Breast epithelium (tissue), 4 donors: ENCODE measurements at regions not wholly inside any gene's neighbourhood (a gene's known extent, or its start where the extent isn't known, plus 50 kb on each side); places are given as distances from the start of the nearest gene placed in this dataset.

Experiments used
- DNase-seq, 2 donors: peaks; one replicate each; pipeline ENCODE4 v3.0.0-alpha.2; 2019; ENCODE audit warnings: low spot score in 2 of 2
- H3K27ac ChIP-seq, 2 donors: fragments of 200-600 bp; sonication (generic) in 1 of 2; one replicate each; pipeline ENCODE4 v1.5.1; 2016 to 2019; ENCODE audit warnings: mild to moderate bottlenecking in 1 of 2
- H3K27me3 ChIP-seq, 2 donors: fragments of 200-600 bp; sonication (generic) in 1 of 2; one replicate each; pipeline versions ENCODE4 v1.5.1 to v1.6.0; 2017 to 2019; ENCODE audit warnings: control low read depth in 1 of 2, mild to moderate bottlenecking in 1 of 2
- H3K36me3 ChIP-seq: fragments of 200-600 bp; one replicate; pipeline ENCODE4 v1.5.1; 2019
- H3K4me1 ChIP-seq, 2 donors: fragments of 200-600 bp; sonication (generic); one replicate each; pipeline ENCODE4 v1.5.1; 2016 to 2019; ENCODE audit warnings: control low read depth in 1 of 2
- H3K4me3 ChIP-seq, 3 donors: fragments of 200-600 bp; sonication (generic); 1 replicate in 2 of 3; 2 replicates in 1 of 3; pipeline ENCODE4 v1.5.1; 2016 to 2019; ENCODE audit warnings: mild to moderate bottlenecking in 3 of 3, moderate library complexity in 2 of 3
- H3K9me3 ChIP-seq, 2 donors: fragments of 200-600 bp; sonication (generic) in 1 of 2; one replicate each; pipeline ENCODE4 v1.5.1; 2016 to 2019; ENCODE audit warnings: control low read depth in 1 of 2
- POLR2A ChIP-seq: fragments of 450-650 bp; IDR thresholded peaks from one replicate; pipeline ENCODE4 v1.6.1; 2016; ENCODE audit warnings: antibody characterized with exemption, mild to moderate bottlenecking, moderate library complexity
- POLR2AphosphoS5 ChIP-seq, 3 donors: sonication (generic); formaldehyde crosslinking; IDR thresholded peaks; one replicate each; pipeline ENCODE4 v1.6.1; 2017; ENCODE audit warnings: antibody characterized with exemption in 3 of 3
- intact Hi-C: fragments of 100-400 bp; cut with DNase I; formaldehyde crosslinking; loops from one replicate; pipeline ENCODE4 v1.15.1; 2023; ENCODE audit warnings: low total_unique reads
- TF ChIP-seq, protein P1 (sequence below), 3 donors: fragments of 450-650 bp; IDR thresholded peaks; one replicate each; pipeline ENCODE4 v1.5.1; 2016 to 2017; ENCODE audit warnings: antibody characterized with exemption in 3 of 3, mild to moderate bottlenecking in 3 of 3, moderate library complexity in 3 of 3

DNA sequence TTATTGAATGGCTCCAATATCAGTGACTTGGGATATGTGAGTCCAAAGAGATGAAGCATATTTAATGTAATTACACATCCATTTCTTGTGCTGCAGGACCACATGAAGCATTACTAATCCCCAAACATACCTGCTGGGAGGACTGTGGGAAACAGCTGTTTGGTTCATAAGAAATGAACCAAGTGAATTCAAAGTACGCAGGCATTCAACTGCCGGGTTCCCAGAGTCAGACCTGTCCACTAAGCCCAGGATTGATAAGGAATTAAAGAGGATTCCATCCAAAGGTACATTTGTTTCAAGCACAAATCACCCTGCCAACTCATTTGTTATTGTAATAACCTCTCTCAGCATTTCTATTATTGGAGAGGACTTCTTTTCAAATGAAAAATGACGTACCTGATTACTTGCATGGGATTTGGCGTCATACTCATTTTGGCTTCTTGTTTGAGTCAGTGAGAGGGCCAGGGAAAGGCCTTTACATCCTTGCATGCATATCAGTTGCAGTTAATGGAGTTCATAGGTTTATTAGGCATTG is 230.7 kb downstream of the TXNL1 start:
- H3K36me3 ChIP-seq: no peaks in the 10 kb centered on the region
- no peaks in the 10 kb centered on the region for H3K27me3 ChIP-seq
- TF ChIP-seq POLR2AphosphoS5 (IDR thresholded peaks at IDR 0.05): no peak
- TF ChIP-seq, protein P1, sequence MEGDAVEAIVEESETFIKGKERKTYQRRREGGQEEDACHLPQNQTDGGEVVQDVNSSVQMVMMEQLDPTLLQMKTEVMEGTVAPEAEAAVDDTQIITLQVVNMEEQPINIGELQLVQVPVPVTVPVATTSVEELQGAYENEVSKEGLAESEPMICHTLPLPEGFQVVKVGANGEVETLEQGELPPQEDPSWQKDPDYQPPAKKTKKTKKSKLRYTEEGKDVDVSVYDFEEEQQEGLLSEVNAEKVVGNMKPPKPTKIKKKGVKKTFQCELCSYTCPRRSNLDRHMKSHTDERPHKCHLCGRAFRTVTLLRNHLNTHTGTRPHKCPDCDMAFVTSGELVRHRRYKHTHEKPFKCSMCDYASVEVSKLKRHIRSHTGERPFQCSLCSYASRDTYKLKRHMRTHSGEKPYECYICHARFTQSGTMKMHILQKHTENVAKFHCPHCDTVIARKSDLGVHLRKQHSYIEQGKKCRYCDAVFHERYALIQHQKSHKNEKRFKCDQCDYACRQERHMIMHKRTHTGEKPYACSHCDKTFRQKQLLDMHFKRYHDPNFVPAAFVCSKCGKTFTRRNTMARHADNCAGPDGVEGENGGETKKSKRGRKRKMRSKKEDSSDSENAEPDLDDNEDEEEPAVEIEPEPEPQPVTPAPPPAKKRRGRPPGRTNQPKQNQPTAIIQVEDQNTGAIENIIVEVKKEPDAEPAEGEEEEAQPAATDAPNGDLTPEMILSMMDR (IDR thresholded peaks at IDR 0.05): no peak
- no peak for TF ChIP-seq POLR2A
- intact Hi-C loops: no loop called here
- H3K27ac ChIP-seq: no peak overlapping the region
- no peaks in the 10 kb centered on the region for H3K9me3 ChIP-seq
- H3K4me3 ChIP-seq: no peak overlapping the region
- DNase-seq: no peak
- no peaks in the 10 kb centered on the region for H3K4me1 ChIP-seq

DNA sequence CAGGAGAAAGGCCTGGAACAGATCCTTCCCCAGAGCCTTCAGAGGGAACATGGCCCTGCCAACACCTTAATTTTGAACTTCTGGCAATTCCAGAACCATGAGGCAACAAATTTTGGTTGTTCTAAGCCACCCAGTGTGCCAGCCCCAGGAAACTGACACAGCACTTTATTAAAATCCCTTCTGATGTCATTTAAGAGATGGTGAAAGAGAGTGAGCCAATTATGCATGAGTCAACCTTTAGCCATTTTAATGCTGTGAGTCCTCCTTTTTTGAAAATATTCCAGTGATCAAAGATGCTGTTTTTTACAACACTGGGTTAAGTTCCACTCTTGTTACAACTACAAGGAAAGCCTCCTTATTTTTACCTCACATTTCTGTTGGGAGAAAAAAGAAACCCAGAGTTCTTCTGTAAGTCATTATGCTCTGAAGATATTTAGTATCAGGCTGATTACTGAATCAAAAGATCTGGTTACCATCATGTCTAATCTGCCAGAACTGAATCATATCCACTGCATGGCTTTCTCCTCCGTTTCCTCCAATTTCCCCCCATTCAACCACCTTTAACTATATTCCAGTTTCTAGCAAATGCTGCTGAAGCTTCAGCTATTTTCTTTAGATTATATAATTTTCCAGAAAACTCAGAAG is 235.4 kb downstream of the TXNL1 start:
- DNase-seq: no peak
- Histone ChIP-seq H3K4me1 (no peaks in the 10 kb centered on the region), H3K36me3 (no peaks in the 10 kb centered on the region), H3K27ac (no peak overlapping the region), H3K4me3 (no peak overlapping the region), H3K9me3 (no peaks in the 10 kb centered on the region), H3K27me3 (no peaks in the 10 kb centered on the region)
- TF ChIP-seq, protein P1 (IDR thresholded peaks at IDR 0.05): no peak
- TF ChIP-seq POLR2AphosphoS5 (IDR thresholded peaks at IDR 0.05) (no peak), POLR2A (no peak)
- intact Hi-C loops: no loop called here

DNA sequence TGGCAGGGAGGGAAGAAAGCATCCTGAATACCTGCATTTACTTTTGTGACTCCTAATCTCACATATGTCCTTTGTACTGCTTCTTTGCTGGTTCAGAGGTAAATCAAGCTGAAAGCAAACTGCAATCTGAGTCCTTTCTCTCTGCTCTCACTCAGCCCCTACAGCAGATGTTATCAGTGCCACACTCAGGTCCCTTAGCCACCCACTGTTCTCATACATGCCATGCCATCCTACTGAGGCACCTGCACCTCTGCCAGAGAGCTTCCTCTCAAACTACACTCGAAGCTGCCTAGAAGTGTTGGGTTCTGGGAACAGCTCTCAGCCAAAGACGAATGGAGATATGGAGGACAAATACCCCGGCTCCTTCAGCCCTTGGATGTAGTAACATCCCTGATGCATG is 244.5 kb downstream of the TXNL1 start:
- no peak overlapping the region for H3K4me3 ChIP-seq
- no peaks in the 10 kb centered on the region for H3K36me3 ChIP-seq
- no peak overlapping the region for H3K27ac ChIP-seq
- no peaks in the 10 kb centered on the region for H3K9me3 ChIP-seq
- H3K4me1 ChIP-seq: no peaks in the 10 kb centered on the region
- TF ChIP-seq, protein P1 (IDR thresholded peaks at IDR 0.05): no peak
- TF ChIP-seq POLR2A (no peak), POLR2AphosphoS5 (IDR thresholded peaks at IDR 0.05) (no peak)
- no peaks in the 10 kb centered on the region for H3K27me3 ChIP-seq
- intact Hi-C loops: no loop called here
- DNase-seq: no peak

DNA sequence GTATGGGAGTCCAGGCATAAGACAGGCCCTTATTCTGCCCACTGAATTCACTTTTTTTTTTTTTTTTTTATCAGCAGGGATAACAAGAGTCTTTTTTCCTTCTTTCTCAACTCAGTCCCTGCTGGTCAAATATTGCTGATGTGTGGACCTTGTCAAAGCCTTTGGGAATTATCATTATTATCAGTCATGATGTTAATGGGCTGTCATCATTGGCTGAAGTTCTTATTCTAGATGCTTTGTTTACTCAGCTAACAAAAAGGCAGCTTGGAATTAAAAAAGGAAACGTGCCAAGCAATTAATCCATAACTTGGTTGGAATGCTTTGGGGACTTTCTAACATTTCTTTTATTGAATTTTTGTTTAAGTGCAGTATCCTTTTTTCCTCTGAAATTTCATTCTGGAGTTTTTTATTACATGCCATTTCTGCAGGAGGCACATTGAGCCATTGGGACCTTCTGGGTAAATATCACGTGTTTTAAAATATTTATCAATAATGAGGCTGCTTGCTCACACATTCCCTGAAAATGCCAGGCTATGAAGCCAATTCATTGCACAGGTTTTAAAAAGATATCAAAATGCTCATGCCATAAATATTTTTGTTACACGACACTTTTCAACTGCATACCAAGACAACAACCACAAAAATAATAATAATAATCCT is 246.3 kb downstream of the TXNL1 start:
- Histone ChIP-seq H3K9me3 (no peaks in the 10 kb centered on the region), H3K36me3 (no peaks in the 10 kb centered on the region), H3K4me1 (no peaks in the 10 kb centered on the region), H3K27ac (no peak overlapping the region), H3K27me3 (no peaks in the 10 kb centered on the region), H3K4me3 (no peak overlapping the region)
- intact Hi-C loops: no loop called here
- TF ChIP-seq POLR2A: no peak
- TF ChIP-seq, protein P1 (IDR thresholded peaks at IDR 0.05): no peak
- TF ChIP-seq POLR2AphosphoS5 (IDR thresholded peaks at IDR 0.05): no peak
- no peak for DNase-seq

DNA sequence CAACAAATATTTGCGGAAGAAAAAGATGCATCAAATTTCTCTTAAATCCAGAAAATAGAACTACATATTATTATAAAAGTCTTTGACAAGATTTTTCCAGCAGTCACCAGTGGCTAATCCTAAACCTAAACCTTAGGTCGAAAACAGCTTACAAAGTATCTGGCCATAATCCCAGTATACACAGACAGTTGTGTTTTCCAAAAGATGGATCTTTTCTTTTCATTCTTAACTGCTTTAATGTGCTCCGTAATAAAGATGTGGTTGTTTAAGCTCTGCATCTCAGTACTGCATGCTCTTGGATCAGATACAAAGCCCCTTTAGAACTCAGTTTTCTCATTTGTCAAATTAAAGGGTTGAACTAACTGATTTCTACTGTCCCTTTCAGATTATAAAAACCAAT is 247.8 kb downstream of the TXNL1 start:
- intact Hi-C loops: no loop called here
- no peaks in the 10 kb centered on the region for H3K27me3 ChIP-seq

More for the DNA sequence above, 247.8 kb downstream of the TXNL1 start:
- DNase-seq: no peak
- TF ChIP-seq, protein P1 (IDR thresholded peaks at IDR 0.05): no peak
- TF ChIP-seq POLR2AphosphoS5 (IDR thresholded peaks at IDR 0.05) (no peak), POLR2A (no peak)
- Histone ChIP-seq H3K36me3 (no peaks in the 10 kb centered on the region), H3K4me1 (no peaks in the 10 kb centered on the region), H3K27ac (no peak overlapping the region), H3K4me3 (no peak overlapping the region), H3K9me3 (no peaks in the 10 kb centered on the region)
